ENCODE measurements at regions not wholly inside any gene's neighbourhood (a gene's known extent, or its start where the extent isn't known, plus 50 kb on each side); places are given as distances from the start of the nearest gene placed in this dataset.

GRCh38 chr15:81498294-81498693 lies 124.3 kb upstream of the TMC3 start:
- Histone ChIP-seq H3K36me3 (ENCODE audit: insufficient read depth, low read length) (no peaks in the 10 kb centered on the region), H3K27ac (no peak overlapping the region), H3K9ac (ENCODE audit: insufficient read length) (no peak overlapping the region), H3K4me3 (no peak overlapping the region), H3K9me3 (ENCODE audit: low read depth, low read length) (no peaks in the 10 kb centered on the region)
- TF ChIP-seq POLR2AphosphoS5 (IDR thresholded peaks at IDR 0.05; ENCODE audit: borderline replicate concordance, low read depth, low read length): no peak
- DNase-seq (ENCODE audit: low read depth, low spot score): no peak

GRCh38 chr15:81497238-81497637 lies 123.2 kb upstream of the TMC3 start:
- no peak for DNase-seq (ENCODE audit: low read depth, low spot score)
- Histone ChIP-seq H3K9me3 (ENCODE audit: low read depth, low read length) (no peaks in the 10 kb centered on the region), H3K9ac (ENCODE audit: insufficient read length) (no peak overlapping the region), H3K27ac (no peak overlapping the region), H3K4me3 (no peak overlapping the region), H3K36me3 (ENCODE audit: insufficient read depth, low read length) (no peaks in the 10 kb centered on the region)
- no peak for TF ChIP-seq EZH2 (IDR thresholded peaks at IDR 0.05)
- no peak for TF ChIP-seq FOXP2 (optimal IDR thresholded peaks at IDR 0.05; ENCODE audit: control extremely low read depth, extremely low read length, insufficient read depth)
- TF ChIP-seq POLR2AphosphoS5 (IDR thresholded peaks at IDR 0.05; ENCODE audit: borderline replicate concordance, low read depth, low read length): no peak

GRCh38 chr15:81495780-81496467 lies 121.9 kb upstream of the TMC3 start:
- no peak for TF ChIP-seq FOXP2 (optimal IDR thresholded peaks at IDR 0.05; ENCODE audit: control extremely low read depth, extremely low read length, insufficient read depth)
- TF ChIP-seq POLR2AphosphoS5 (IDR thresholded peaks at IDR 0.05; ENCODE audit: borderline replicate concordance, low read depth, low read length): no peak
- no peak for DNase-seq (ENCODE audit: low read depth, low spot score)
- no peaks in the 10 kb centered on the region for H3K9me3 ChIP-seq (ENCODE audit: low read depth, low read length)
- H3K27ac ChIP-seq: no peak overlapping the region
- no peak overlapping the region for H3K9ac ChIP-seq (ENCODE audit: insufficient read length)
- no peak overlapping the region for H3K4me3 ChIP-seq
- H3K36me3 ChIP-seq (ENCODE audit: insufficient read depth, low read length): no peaks in the 10 kb centered on the region

- H3K4me3 ChIP-seq: no peak overlapping the region
- no peak for DNase-seq (ENCODE audit: low read depth, low spot score)
- TF ChIP-seq FOXP2 (optimal IDR thresholded peaks at IDR 0.05; ENCODE audit: control extremely low read depth, extremely low read length, insufficient read depth) (no peak), POLR2AphosphoS5 (IDR thresholded peaks at IDR 0.05; ENCODE audit: borderline replicate concordance, low read depth, low read length) (no peak)
- H3K27ac ChIP-seq: no peak overlapping the region
- no peaks in the 10 kb centered on the region for H3K36me3 ChIP-seq (ENCODE audit: insufficient read depth, low read length)
- H3K9ac ChIP-seq (ENCODE audit: insufficient read length): no peak overlapping the region
- no peaks in the 10 kb centered on the region for H3K9me3 ChIP-seq (ENCODE audit: low read depth, low read length)
Observed at GRCh38 chr15:81492969-81493645, 119.1 kb upstream of the TMC3 start.

- H3K4me3 ChIP-seq: no peak overlapping the region
- H3K36me3 ChIP-seq (ENCODE audit: insufficient read depth, low read length): no peaks in the 10 kb centered on the region
- H3K9me3 ChIP-seq (ENCODE audit: low read depth, low read length): no peaks in the 10 kb centered on the region
- DNase-seq (ENCODE audit: low read depth, low spot score): no peak
- no peak overlapping the region for H3K27ac ChIP-seq
- no peak overlapping the region for H3K9ac ChIP-seq (ENCODE audit: insufficient read length)
- TF ChIP-seq EZH2 (IDR thresholded peaks at IDR 0.05): no peak
- TF ChIP-seq FOXP2 (optimal IDR thresholded peaks at IDR 0.05; ENCODE audit: control extremely low read depth, extremely low read length, insufficient read depth): no peak
- no peak for TF ChIP-seq POLR2AphosphoS5 (IDR thresholded peaks at IDR 0.05; ENCODE audit: borderline replicate concordance, low read depth, low read length)
Observed at GRCh38 chr15:81492331-81492968, 118.4 kb upstream of the TMC3 start.

GRCh38 chr15:81491414-81492096 lies 117.5 kb upstream of the TMC3 start:
- Histone ChIP-seq H3K9ac (ENCODE audit: insufficient read length) (no peak overlapping the region), H3K36me3 (ENCODE audit: insufficient read depth, low read length) (no peaks in the 10 kb centered on the region), H3K9me3 (ENCODE audit: low read depth, low read length) (no peaks in the 10 kb centered on the region), H3K4me3 (no peak overlapping the region), H3K27ac (no peak overlapping the region)
- no peak for DNase-seq (ENCODE audit: low read depth, low spot score)
- TF ChIP-seq EZH2 (IDR thresholded peaks at IDR 0.05): no peak
- no peak for TF ChIP-seq FOXP2 (optimal IDR thresholded peaks at IDR 0.05; ENCODE audit: control extremely low read depth, extremely low read length, insufficient read depth)
- no peak for TF ChIP-seq POLR2AphosphoS5 (IDR thresholded peaks at IDR 0.05; ENCODE audit: borderline replicate concordance, low read depth, low read length)

GRCh38 chr15:81485806-81486205 lies 111.8 kb upstream of the TMC3 start:
- no peak overlapping the region for H3K9ac ChIP-seq (ENCODE audit: insufficient read length)
- TF ChIP-seq FOXP2 (optimal IDR thresholded peaks at IDR 0.05; ENCODE audit: control extremely low read depth, extremely low read length, insufficient read depth) (no peak), EZH2 (IDR thresholded peaks at IDR 0.05) (no peak), POLR2AphosphoS5 (IDR thresholded peaks at IDR 0.05; ENCODE audit: borderline replicate concordance, low read depth, low read length) (no peak)
- H3K27ac ChIP-seq: no peak overlapping the region
- H3K36me3 ChIP-seq (ENCODE audit: insufficient read depth, low read length): no peaks in the 10 kb centered on the region
- no peak overlapping the region for H3K4me3 ChIP-seq
- DNase-seq (ENCODE audit: low read depth, low spot score): no peak
- no peaks in the 10 kb centered on the region for H3K9me3 ChIP-seq (ENCODE audit: low read depth, low read length)

All from SK-N-MC (cell line).